K562 (cell line): ENCODE measurements at regions not wholly inside any gene's neighbourhood (a gene's known extent, or its start where the extent isn't known, plus 50 kb on each side); places are given as distances from the start of the nearest gene placed in this dataset.

Experiments used
- ATAC-seq: fragments of 200-7000 bp; cut with Tn5 transposase; 3 replicates; pipeline ENCODE4 v1.9.1; 2020; ENCODE audit warnings: moderate library complexity
- BruUV-seq: library from RNA; stranded (reverse); fragments of 400-500 nt; replicated peaks from 2 replicates; lab custom pipeline; 2021; lab: Mats Ljungman, UMichigan
- CTCF ChIA-PET: fragments of 300-600 bp; formaldehyde crosslinking; extraction: SDS; loops from one replicate; lab custom pipeline; 2021; ENCODE audit warnings: low intra/inter-chr PET ratio; lab: Yijun Ruan, JAX
- POLR2A ChIA-PET: fragments of 300-600, 350-650 bp; sonication (Branson Sonifier 250); formaldehyde crosslinking; extraction: SDS; loops from one replicate; lab custom pipeline; 2021; ENCODE audit warnings: antibody characterized with exemption, inconsistent platforms; lab: Yijun Ruan, JAX
- DNase-seq, 4 experiments: peaks; one replicate each; pipeline versions ENCODE4 v3.0.0 to v3.0.0-alpha.2; 2011 to 2018; ENCODE audit warnings: low spot score in 3 of 4, mixed read lengths in 3 of 4; ENCODE audit errors: extremely low read depth in 1 of 4
- FAIRE-seq: peaks from 2 replicates; lab custom pipeline; 2011; peaks lifted over from hg19 to GRCh38; lab: Jason Lieb, UNC
- H2AFZ ChIP-seq: 2 replicates; pipeline ENCODE4 v1.6.0; 2011; ENCODE audit warnings: low read depth, low read length, control low read depth, inconsistent platforms
- H3K27ac ChIP-seq: fragments of 200-600 bp; 3 replicates; pipeline ENCODE4 v1.8.0; 2011; ENCODE audit warnings: low read depth, mild to moderate bottlenecking, control low read depth, inconsistent platforms, low read length, moderate library complexity, mixed read lengths; ENCODE audit errors: extremely low read depth
- H3K27me3 ChIP-seq, 2 experiments: fragments of 300-600 bp in 1 of 2; 2 replicates in 1 of 2; 3 replicates in 1 of 2; pipeline versions ENCODE4 v1.6.0 to v1.8.0; 2011; ENCODE audit warnings: inconsistent platforms in 2 of 2, low read length in 2 of 2, mild to moderate bottlenecking in 1 of 2, mixed read lengths in 1 of 2, moderate library complexity in 1 of 2; ENCODE audit not compliant: control insufficient read depth in 2 of 2, insufficient read depth in 2 of 2
- H3K36me3 ChIP-seq: fragments of 300-600 bp; 3 replicates; pipeline ENCODE4 v1.8.0; 2011; ENCODE audit warnings: mild to moderate bottlenecking, low read length, inconsistent platforms; ENCODE audit not compliant: control insufficient read depth, insufficient read depth
- H3K4me1 ChIP-seq, 2 experiments: fragments of 200-600 bp in 1 of 2; replicated peaks in 1 of 2; 2 replicates in 1 of 2; 3 replicates in 1 of 2; pipeline versions ENCODE4 v1.5.1 to v1.8.0; 2011; ENCODE audit warnings: inconsistent platforms in 2 of 2, low read length in 2 of 2, mild to moderate bottlenecking in 1 of 2, mixed read lengths in 1 of 2, moderate library complexity in 1 of 2; ENCODE audit not compliant: control insufficient read depth in 2 of 2, insufficient read depth in 2 of 2
- H3K4me2 ChIP-seq: 2 replicates; pipeline ENCODE4 v1.6.1; 2011; ENCODE audit warnings: low read length, control low read depth, inconsistent platforms, mixed read lengths; ENCODE audit not compliant: insufficient read depth
- H3K4me3 ChIP-seq: fragments of 200-600 bp; sonication (generic), shearing (Covaris generic); 2 replicates; pipeline ENCODE4 v1.5.1; 2016; ENCODE audit warnings: control low read depth, inconsistent platforms
- H3K79me2 ChIP-seq: fragments of 200-600 bp; 3 replicates; pipeline ENCODE4 v1.8.0; 2011; ENCODE audit warnings: low read length, inconsistent platforms; ENCODE audit not compliant: control insufficient read depth, insufficient read depth
- H3K9ac ChIP-seq, 2 experiments: 2 replicates each; pipeline versions ENCODE4 v1.6.0 to v1.6.1; 2011; ENCODE audit warnings: low read depth in 2 of 2, low read length in 2 of 2, control low read depth in 1 of 2, inconsistent platforms in 1 of 2, mild to moderate bottlenecking in 1 of 2, mixed read lengths in 1 of 2; ENCODE audit not compliant: insufficient read depth in 1 of 2
- H3K9me1 ChIP-seq: one replicate; pipeline ENCODE4 v1.6.0; 2011; ENCODE audit warnings: inconsistent platforms, mild to moderate bottlenecking, low read length, moderate library complexity; ENCODE audit not compliant: control insufficient read depth, insufficient read depth
- H3K9me3 ChIP-seq: replicated peaks from 2 replicates; pipeline ENCODE4 v1.5.1; 2011; ENCODE audit warnings: low read depth, low read length, inconsistent platforms; ENCODE audit not compliant: control insufficient read depth, insufficient read depth
- H4K20me1 ChIP-seq: replicated peaks from 2 replicates; pipeline ENCODE4 v1.6.1; 2011; ENCODE audit warnings: low read length, inconsistent platforms, mixed read lengths; ENCODE audit not compliant: control insufficient read depth, insufficient read depth
- FOXJ3 ChIP-seq: sonication (generic); formaldehyde crosslinking; IDR thresholded peaks from 2 replicates; pipeline ENCODE4 v1.4.0; 2020; ENCODE audit warnings: mild to moderate bottlenecking, missing genetic modification reagents
- MCM2 ChIP-seq: fragments of 450-650 bp; IDR thresholded peaks from 2 replicates; pipeline ENCODE4 v1.6.1; 2017; ENCODE audit warnings: low read depth, mild to moderate bottlenecking
- MED1 ChIP-seq: sonication (generic); formaldehyde crosslinking; IDR thresholded peaks from 2 replicates; pipeline ENCODE4 v1.8.1; 2023; ENCODE audit warnings: missing genetic modification reagents, borderline replicate concordance
- SMARCE1 ChIP-seq: fragments of 450-650 bp; IDR thresholded peaks from 2 replicates; pipeline ENCODE4 v1.7.1; 2016; ENCODE audit warnings: mild to moderate bottlenecking
- SRSF1 ChIP-seq: fragments of 200-400 bp; formaldehyde crosslinking; IDR thresholded peaks from 2 replicates; pipeline ENCODE4 v1.6.1; 2017; ENCODE audit warnings: mild to moderate bottlenecking, low read depth, low read length, moderate library complexity
- STAT5B ChIP-seq: fragments of 250-450 bp; sonication (Bioruptor Pico); IDR thresholded peaks from 2 replicates; pipeline ENCODE4 v1.8.0; 2021; ENCODE audit warnings: mild to moderate bottlenecking, inconsistent platforms
- TSC22D4 ChIP-seq: fragments of 450-650 bp; IDR thresholded peaks from 2 replicates; pipeline ENCODE4 v1.6.1; 2016; ENCODE audit warnings: missing genetic modification characterization, missing biosample characterization, control low read depth
- ZBED1 ChIP-seq: IDR thresholded peaks from 2 replicates; pipeline ENCODE4 v1.6.1; 2014
- ZNF146 ChIP-seq: IDR thresholded peaks from one replicate; pipeline ENCODE4 v1.6.1; 2018; ENCODE audit warnings: missing compliant biosample characterization; ENCODE audit not compliant: unreplicated experiment
- ZNF431 ChIP-seq: sonication (generic); formaldehyde crosslinking; IDR thresholded peaks from 2 replicates; pipeline ENCODE4 v1.8.0; 2022; ENCODE audit warnings: mild to moderate bottlenecking, missing genetic modification reagents
- ZNF551 ChIP-seq: fragments of 250-450 bp; sonication (Bioruptor Pico); IDR thresholded peaks from 2 replicates; pipeline ENCODE4 v1.5.0; 2021; ENCODE audit warnings: mild to moderate bottlenecking, moderate library complexity
- WGBS: fragments of 100-300 bp; shearing (Covaris generic); methylation state at CpG from one replicate; pipeline ENCODE4 v1.1.6; 2016; ENCODE audit warnings: low coverage, mixed read lengths; ENCODE audit not compliant: insufficient coverage; ENCODE audit errors: missing lambda C conversion rate; 5-methylcytosine and 5-hydroxymethylcytosine counted together
- in situ Hi-C: fragments of 300-500 bp; cut with MboI; formaldehyde crosslinking; loops from 4 replicates; pipeline ENCODE4 v1.15.0; 2018; ENCODE audit warnings: inconsistent platforms, mixed read lengths
- intact Hi-C: fragments of 100-400 bp; cut with micrococcal nuclease; formaldehyde crosslinking; loops from 2 replicates; pipeline ENCODE4 v1.14.2; 2022
- TF ChIP-seq, protein P1 (sequence below): IDR thresholded peaks from 2 replicates; pipeline ENCODE4 v1.6.1; 2011; ENCODE audit warnings: borderline replicate concordance, low read depth, mild to moderate bottlenecking, moderate library complexity, low read length; ENCODE audit not compliant: insufficient read depth, poor library complexity, severe bottlenecking
- TF ChIP-seq, protein P2 (sequence below): sonication (generic); formaldehyde crosslinking; IDR thresholded peaks from 2 replicates; pipeline ENCODE4 v1.9.0; 2022; ENCODE audit warnings: mild to moderate bottlenecking, missing genetic modification reagents
- TF ChIP-seq, protein P3 (sequence below), 2 experiments: fragments of 450-650 bp in 1 of 2; sonication (generic) in 1 of 2; formaldehyde crosslinking; conservative IDR thresholded peaks; 2 replicates each; pipeline versions ENCODE4 v1.4.0 to v1.8.1; 2020 to 2022; ENCODE audit warnings: mild to moderate bottlenecking in 1 of 2, missing genetic modification reagents in 1 of 2
- TF ChIP-seq, protein P4 (sequence below): fragments of 250-450 bp; sonication (Bioruptor Pico); IDR thresholded peaks from 2 replicates; pipeline ENCODE4 v1.4.0; 2020

DNA sequence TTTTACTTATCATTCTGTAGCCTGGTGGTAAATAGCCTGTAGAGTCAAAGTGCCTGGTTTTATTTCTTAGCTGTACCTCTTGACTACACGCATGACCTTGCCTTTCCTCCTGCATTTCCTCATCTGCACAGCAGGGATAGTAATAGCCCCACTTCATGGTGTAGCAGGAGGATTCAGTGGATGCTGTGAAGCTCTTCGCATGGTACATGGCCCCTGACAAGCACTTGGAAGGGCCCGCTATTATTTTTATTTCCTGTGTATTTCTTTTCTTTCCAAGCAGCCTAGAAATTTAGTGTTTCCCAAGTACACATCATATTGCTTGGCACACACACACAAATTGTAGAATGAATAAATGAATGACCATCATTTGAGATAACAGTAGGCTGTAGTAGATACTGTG lies 547.2 kb downstream of the CDH26 start:
- in situ Hi-C loops = no loop called here
- H3K36me3 ChIP-seq = no peaks in the 10 kb centered on the region
- no peak overlapping the region for H2AFZ ChIP-seq
- ChIA-PET CTCF (no interaction called here), POLR2A (interaction anchor here (0.7 kb wide), 2 partner anchors 13 to 17 kb away, joined by 3 read pairs; no protein-coding TSS in a partner anchor)
- no peak for FAIRE-seq
- no TSS peak for BruUV-seq
- intact Hi-C loops = no loop called here
- ATAC-seq = no peak
- no peak overlapping the region for H3K27ac ChIP-seq
- no peak overlapping the region for H3K4me2 ChIP-seq
- no peaks in the 10 kb centered on the region for H3K79me2 ChIP-seq
- no peaks in the 10 kb centered on the region; a peak in 1 of 5 replicates for H3K4me1 ChIP-seq
- no peaks in the 10 kb centered on the region for H3K9me1 ChIP-seq
- H3K9me3 ChIP-seq = no peaks in the 10 kb centered on the region
- no peaks in the 10 kb centered on the region for H3K27me3 ChIP-seq
- no peak overlapping the region for H3K9ac ChIP-seq
- TF ChIP-seq STAT5B = no peak
- no peak for TF ChIP-seq TSC22D4 (tag)
- TF ChIP-seq, protein P1, sequence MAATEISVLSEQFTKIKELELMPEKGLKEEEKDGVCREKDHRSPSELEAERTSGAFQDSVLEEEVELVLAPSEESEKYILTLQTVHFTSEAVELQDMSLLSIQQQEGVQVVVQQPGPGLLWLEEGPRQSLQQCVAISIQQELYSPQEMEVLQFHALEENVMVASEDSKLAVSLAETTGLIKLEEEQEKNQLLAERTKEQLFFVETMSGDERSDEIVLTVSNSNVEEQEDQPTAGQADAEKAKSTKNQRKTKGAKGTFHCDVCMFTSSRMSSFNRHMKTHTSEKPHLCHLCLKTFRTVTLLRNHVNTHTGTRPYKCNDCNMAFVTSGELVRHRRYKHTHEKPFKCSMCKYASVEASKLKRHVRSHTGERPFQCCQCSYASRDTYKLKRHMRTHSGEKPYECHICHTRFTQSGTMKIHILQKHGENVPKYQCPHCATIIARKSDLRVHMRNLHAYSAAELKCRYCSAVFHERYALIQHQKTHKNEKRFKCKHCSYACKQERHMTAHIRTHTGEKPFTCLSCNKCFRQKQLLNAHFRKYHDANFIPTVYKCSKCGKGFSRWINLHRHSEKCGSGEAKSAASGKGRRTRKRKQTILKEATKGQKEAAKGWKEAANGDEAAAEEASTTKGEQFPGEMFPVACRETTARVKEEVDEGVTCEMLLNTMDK = no peak
- no peak for TF ChIP-seq SRSF1
- no peak for TF ChIP-seq ZNF431 (CRISPR knock-in tag)
- TF ChIP-seq SMARCE1 = no peak
- no peak for TF ChIP-seq ZBED1
- TF ChIP-seq, protein P2, sequence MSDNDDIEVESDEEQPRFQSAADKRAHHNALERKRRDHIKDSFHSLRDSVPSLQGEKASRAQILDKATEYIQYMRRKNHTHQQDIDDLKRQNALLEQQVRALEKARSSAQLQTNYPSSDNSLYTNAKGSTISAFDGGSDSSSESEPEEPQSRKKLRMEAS (CRISPR knock-in tag) = no peak
- no peak for TF ChIP-seq MCM2
- TF ChIP-seq, protein P3, sequence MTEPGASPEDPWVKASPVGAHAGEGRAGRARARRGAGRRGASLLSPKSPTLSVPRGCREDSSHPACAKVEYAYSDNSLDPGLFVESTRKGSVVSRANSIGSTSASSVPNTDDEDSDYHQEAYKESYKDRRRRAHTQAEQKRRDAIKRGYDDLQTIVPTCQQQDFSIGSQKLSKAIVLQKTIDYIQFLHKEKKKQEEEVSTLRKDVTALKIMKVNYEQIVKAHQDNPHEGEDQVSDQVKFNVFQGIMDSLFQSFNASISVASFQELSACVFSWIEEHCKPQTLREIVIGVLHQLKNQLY (CRISPR knock-in tag; conservative IDR thresholded peaks at IDR 0.05) = no peak
- TF ChIP-seq, protein P4, sequence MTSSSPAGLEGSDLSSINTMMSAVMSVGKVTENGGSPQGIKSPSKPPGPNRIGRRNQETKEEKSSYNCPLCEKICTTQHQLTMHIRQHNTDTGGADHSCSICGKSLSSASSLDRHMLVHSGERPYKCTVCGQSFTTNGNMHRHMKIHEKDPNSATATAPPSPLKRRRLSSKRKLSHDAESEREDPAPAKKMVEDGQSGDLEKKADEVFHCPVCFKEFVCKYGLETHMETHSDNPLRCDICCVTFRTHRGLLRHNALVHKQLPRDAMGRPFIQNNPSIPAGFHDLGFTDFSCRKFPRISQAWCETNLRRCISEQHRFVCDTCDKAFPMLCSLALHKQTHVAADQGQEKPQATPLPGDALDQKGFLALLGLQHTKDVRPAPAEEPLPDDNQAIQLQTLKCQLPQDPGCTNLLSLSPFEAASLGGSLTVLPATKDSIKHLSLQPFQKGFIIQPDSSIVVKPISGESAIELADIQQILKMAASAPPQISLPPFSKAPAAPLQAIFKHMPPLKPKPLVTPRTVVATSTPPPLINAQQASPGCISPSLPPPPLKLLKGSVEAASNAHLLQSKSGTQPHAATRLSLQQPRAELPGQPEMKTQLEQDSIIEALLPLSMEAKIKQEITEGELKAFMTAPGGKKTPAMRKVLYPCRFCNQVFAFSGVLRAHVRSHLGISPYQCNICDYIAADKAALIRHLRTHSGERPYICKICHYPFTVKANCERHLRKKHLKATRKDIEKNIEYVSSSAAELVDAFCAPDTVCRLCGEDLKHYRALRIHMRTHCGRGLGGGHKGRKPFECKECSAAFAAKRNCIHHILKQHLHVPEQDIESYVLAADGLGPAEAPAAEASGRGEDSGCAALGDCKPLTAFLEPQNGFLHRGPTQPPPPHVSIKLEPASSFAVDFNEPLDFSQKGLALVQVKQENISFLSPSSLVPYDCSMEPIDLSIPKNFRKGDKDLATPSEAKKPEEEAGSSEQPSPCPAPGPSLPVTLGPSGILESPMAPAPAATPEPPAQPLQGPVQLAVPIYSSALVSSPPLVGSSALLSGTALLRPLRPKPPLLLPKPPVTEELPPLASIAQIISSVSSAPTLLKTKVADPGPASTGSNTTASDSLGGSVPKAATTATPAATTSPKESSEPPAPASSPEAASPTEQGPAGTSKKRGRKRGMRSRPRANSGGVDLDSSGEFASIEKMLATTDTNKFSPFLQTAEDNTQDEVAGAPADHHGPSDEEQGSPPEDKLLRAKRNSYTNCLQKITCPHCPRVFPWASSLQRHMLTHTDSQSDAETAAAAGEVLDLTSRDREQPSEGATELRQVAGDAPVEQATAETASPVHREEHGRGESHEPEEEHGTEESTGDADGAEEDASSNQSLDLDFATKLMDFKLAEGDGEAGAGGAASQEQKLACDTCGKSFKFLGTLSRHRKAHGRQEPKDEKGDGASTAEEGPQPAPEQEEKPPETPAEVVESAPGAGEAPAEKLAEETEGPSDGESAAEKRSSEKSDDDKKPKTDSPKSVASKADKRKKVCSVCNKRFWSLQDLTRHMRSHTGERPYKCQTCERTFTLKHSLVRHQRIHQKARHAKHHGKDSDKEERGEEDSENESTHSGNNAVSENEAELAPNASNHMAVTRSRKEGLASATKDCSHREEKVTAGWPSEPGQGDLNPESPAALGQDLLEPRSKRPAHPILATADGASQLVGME (CRISPR knock-in tag) = no peak
- no peak for TF ChIP-seq MED1
- TF ChIP-seq ZNF146 = no peak
- TF ChIP-seq FOXJ3 (CRISPR knock-in tag) = no peak
- no peak for TF ChIP-seq ZNF551 (CRISPR knock-in tag)
- no peaks in the 10 kb centered on the region for H4K20me1 ChIP-seq
- no peak overlapping the region for H3K4me3 ChIP-seq
- no peak for DNase-seq
- WGBS = 0% methylated on average over 3 of the region's 3 CpGs
